NCI-H128 (cell line): ENCODE measurements at regions not wholly inside any gene's neighbourhood (a gene's known extent, or its start where the extent isn't known, plus 50 kb on each side); places are given as distances from the start of the nearest gene placed in this dataset.
A peak's percentile ranks its signal among the peaks of the same experiment; 100 is the strongest.
"Not testable (repeated sequence)": the region's sequence is repeated elsewhere in the genome, so short reads cannot be mapped to it uniquely, and the experiment has no call there.

Experiments used
- DNase-seq: peaks from one replicate; lab custom pipeline; 2025; ENCODE audit not compliant: unreplicated experiment; lab: John Stamatoyannopoulos, UW

GRCh38 chr2:4039896-4040295 is 336.5 kb downstream of the DCDC2C start:
- DNase-seq: no peak

GRCh38 chr2:4047961-4048891 is 344.9 kb downstream of the DCDC2C start:
- no peak for DNase-seq

- no peak for DNase-seq
These were observed 346.1 kb downstream of the DCDC2C start for GRCh38 chr2:4049463-4049862.

GRCh38 chr2:4053769-4054493 is 350.6 kb downstream of the DCDC2C start:
- DNase-seq: no peak

GRCh38 chr2:4066217-4066616 is 362.8 kb downstream of the DCDC2C start:
- DNase-seq: no peak

GRCh38 chr2:4073026-4073569 is 369.7 kb downstream of the DCDC2C start:
- no peak for DNase-seq

- peak; percentile 82 for DNase-seq
These were observed 373.6 kb downstream of the DCDC2C start for GRCh38 chr2:4077017-4077416.

- DNase-seq: no peak
These were observed 381.8 kb downstream of the DCDC2C start for GRCh38 chr2:4085186-4085585.

- DNase-seq: peak; percentile 19
These were observed 387.6 kb downstream of the DCDC2C start for GRCh38 chr2:4090668-4091630.

GRCh38 chr2:4091869-4092268 is 388.5 kb downstream of the DCDC2C start:
- no peak for DNase-seq

- no peak for DNase-seq
These were observed 391.4 kb downstream of the DCDC2C start for GRCh38 chr2:4094743-4095142.

- DNase-seq: no peak
These were observed 393.8 kb downstream of the DCDC2C start for GRCh38 chr2:4096978-4097766.

- DNase-seq: no peak
These were observed 394.8 kb downstream of the DCDC2C start for GRCh38 chr2:4098137-4098536.

GRCh38 chr2:4101936-4102335 is 398.6 kb downstream of the DCDC2C start:
- no peak for DNase-seq

GRCh38 chr2:4107179-4107578 is 403.8 kb downstream of the DCDC2C start:
- no peak for DNase-seq

- no peak for DNase-seq
These were observed 406.9 kb downstream of the DCDC2C start for GRCh38 chr2:4110273-4110672.

- DNase-seq: not testable (repeated sequence)
These were observed 412.1 kb downstream of the DCDC2C start for GRCh38 chr2:4115435-4115834.

GRCh38 chr2:4122726-4123125 is 419.4 kb downstream of the DCDC2C start:
- no peak for DNase-seq

GRCh38 chr2:4130651-4131050 is 427.3 kb downstream of the DCDC2C start:
- no peak for DNase-seq
